SIG-M5 (cell line): ENCODE measurements at regions not wholly inside any gene's neighbourhood (a gene's known extent, or its start where the extent isn't known, plus 50 kb on each side); places are given as distances from the start of the nearest gene placed in this dataset.
"Not testable (repeated sequence)": the region's sequence is repeated elsewhere in the genome, so short reads cannot be mapped to it uniquely, and the experiment has no call there.

Experiments
- DNase-seq: peaks from one replicate; lab custom pipeline; 2025; lab: John Stamatoyannopoulos, UW

DNA sequence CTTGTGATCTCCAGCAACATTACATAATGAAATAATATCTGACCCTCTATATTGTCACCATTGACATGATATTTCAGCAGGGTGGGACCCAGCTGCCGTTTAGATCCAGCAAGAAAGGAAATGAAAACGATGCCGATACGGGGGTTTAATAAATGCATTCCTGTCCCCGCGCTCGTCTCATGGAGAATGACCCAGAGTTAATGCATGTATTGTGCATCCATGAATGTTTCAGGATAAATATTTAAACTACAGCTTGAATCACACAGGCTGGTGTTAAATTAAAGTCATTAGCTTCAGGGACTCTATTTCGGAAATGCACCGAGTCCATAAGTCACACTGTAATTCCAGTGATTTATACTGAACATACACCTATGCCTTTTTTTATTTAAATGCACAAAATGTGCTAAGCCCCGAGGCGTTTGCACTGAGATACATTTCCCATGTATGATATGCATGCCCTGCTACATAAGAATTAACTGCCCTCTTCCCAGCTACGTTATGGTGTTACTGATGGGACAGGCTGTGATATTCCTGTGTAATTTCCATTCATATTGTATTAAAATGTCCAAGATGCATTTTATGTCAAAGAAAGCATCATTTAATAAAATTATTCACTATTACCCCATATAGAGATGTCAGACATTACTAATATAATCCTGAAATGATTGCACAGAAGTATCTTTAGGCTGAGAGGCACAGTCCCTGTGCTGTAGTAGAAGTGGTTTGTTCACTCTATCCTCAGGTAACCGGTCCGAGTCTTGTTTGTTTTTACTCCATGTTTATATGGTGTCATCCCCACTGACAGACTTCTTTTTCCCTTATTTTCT is 109.3 kb upstream of the ZNF516 start:
- DNase-seq: no peak

DNA sequence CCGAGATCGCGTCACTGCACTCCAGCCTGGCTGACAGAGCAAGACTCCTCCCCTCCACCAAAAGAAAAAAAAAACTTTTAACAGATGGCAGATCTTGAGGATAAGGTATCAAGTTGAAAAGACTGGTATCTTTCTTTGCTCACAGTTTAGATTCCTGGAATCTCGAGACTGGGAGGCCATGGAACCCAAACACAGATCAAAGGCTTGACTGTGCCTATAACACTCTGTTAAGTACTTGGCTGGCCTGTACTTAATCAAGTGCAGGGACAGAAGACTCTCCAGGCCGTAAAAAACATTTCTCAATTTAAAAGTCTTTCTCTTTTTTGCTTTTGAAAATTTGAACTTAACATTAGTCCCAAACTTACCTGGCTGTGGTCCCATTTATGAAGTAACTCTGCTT is 107.1 kb upstream of the ZNF516 start:
- DNase-seq: no peak

DNA sequence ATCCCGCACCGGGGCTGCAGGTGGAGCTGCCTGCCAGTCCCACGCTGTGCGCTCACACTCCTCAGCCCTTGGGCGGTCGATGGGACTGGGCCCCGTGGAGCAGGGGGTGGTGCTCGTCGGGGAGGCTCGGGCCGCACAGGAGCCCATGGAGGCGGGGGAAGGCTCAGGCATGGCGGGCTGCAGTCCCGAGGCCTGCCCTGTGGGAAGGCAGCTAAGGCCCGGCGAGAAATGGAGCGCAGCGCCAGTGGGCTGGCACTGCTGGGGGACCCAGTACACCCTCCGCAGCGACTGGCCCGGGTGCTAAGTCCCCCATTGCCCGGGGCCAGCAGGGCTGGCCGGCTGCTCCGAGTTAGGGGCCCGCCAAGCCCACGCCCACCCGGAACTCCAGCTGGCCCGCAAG is 105.0 kb upstream of the ZNF516 start:
- not testable (repeated sequence) for DNase-seq

DNA sequence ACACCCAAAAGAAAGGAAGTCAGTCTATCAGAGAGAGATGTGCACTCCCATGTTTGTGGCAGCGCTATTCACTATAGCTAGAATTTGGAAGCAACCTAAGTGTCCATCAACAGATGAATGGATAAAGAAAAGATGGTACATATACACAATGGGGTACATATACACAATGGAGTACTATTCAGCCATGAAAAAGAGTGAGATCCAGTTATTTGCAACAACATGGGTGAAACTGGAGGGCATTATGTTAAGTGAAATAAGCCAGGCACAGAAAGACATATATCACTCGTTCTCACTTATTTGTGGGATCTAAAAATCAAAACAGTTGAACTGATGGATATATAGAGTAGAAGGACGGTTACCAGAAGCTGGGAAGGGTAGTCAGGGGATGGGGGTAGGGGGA is 99.9 kb upstream of the ZNF516 start:
- no peak for DNase-seq

- DNase-seq: no peak
These were observed 98.8 kb upstream of the ZNF516 start for GRCh38 chr18:76593843-76594242.

GRCh38 chr18:76592981-76593381 is 97.9 kb upstream of the ZNF516 start:
- no peak for DNase-seq

GRCh38 chr18:76592096-76592495 is 97.1 kb upstream of the ZNF516 start:
- no peak for DNase-seq

- DNase-seq: no peak
These were observed 94.8 kb upstream of the ZNF516 start for GRCh38 chr18:76589866-76590265.

DNA sequence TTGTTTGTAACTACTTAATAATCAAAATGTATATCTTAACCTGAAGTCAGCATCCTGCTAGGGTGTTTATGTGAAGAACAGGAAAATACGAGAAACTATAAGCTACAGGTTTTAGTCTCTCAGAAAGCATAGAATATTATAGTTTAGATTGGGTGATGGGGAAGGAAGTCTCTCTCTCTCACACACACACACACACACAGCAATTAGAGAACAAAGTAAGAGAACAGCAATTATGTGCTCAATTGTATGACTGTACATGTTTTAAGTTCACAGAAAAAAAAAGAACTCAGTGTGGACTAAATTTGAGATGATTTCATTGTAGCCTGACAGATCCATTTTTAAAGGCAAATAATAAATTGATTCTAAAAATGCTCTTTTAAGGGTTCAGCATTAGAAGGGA is 94.3 kb upstream of the ZNF516 start:
- DNase-seq: no peak

GRCh38 chr18:76588601-76589226 is 93.7 kb upstream of the ZNF516 start:
- no peak for DNase-seq

DNA sequence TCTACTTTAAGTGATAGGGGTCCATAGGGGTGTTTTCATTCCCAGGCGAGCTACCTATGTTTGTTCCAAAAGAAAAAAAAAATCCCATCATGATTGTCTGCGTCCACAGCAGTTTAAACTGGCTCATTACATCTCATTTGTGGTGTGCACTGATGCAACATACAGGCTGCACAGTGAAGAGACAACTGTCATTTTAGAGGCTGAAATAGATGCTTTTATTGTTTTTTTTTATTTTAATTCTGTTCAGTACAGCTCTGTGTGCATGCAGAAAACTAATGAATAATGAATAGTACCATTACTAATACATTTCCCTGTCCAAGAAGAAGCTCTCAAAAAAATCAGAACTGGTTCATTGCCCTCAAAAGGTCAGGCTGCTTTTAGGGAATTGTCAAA is 92.8 kb upstream of the ZNF516 start:
- DNase-seq: no peak

- DNase-seq: no peak
These were observed 92.3 kb upstream of the ZNF516 start for GRCh38 chr18:76587147-76587878.

- DNase-seq: no peak
These were observed 89.6 kb upstream of the ZNF516 start for GRCh38 chr18:76584414-76585310.

DNA sequence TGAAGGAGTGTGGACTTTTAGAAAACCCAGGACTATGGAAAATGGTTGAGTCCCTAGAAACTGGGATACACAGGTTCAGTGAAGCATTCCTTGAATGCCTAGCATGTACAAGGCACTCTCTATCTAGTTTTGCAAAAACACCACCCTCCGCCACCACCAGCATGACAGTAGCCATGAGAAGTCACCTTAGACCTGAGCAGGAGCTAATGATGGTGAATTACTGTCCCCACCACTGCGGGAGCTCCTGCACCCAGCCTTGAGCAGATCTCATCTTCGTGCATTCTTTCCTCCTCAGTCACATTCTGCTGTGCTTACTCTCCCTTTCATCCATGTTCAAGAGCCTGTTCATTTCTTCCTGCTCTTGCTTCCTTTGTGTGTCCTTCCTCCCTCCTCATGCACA is 86.2 kb upstream of the ZNF516 start:
- no peak for DNase-seq

GRCh38 chr18:76580288-76580962 is 85.4 kb upstream of the ZNF516 start:
- DNase-seq: no peak

DNA sequence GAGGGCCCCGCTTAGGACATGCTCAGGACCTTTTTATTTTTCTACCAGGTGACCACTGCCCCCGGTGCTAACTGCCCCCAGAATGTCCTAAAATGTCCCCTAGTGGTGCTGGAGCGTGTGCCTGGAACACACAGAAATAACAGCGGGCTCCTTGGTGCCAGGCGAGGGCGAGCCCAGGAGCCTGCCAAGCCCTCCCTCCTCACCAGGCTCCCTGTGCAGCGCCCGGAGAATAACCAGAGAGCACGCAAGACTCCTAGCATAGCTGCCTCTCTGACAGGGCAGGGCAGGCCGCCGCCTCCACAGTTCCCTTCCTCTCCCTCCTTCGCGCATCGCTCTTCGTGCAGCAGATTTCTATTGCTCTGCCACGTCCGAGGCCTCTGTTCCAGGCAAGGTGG is 84.3 kb upstream of the ZNF516 start:
- no peak for DNase-seq

GRCh38 chr18:76578571-76579300 is 83.7 kb upstream of the ZNF516 start:
- no peak for DNase-seq

- DNase-seq: peak; percentile 55
These were observed 78.4 kb upstream of the ZNF516 start for GRCh38 chr18:76573325-76574025.

DNA sequence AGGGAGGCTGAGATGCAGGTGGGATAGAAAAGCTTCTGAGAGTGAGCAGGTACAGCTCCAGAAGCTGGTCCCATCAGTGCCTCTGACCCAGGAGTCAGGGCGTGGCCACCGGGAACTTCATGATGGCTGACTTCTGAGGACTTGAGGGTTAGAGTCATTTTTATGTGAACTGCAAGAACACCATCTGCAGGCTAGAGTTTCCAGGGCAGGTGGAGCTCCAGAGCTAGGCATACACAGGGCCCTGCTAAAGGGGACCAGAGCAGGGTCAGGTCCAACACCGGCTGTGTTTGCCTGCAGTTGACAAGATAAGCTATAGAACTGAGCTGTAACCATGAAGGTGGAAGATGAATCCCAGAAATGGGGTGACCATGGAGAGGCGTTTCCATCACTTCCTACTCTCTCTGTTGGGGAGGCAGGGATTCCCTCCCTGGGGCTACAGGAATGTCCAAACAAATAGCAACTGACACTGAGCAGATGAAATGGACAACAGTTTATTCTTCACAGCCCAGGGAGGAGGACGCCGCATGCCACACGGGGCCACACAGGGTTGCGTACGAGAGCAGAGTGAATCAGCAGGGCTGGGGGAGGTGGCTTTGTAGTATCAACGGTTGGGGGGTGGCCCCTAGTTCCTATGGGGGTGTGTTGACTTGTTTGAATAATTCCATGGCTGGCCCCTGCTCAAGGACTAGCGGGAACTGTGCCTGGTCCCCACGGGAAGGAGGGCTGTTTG is 77.6 kb upstream of the ZNF516 start:
- no peak for DNase-seq
